ENCODE measurements at regions not wholly inside any gene's neighbourhood (a gene's known extent, or its start where the extent isn't known, plus 50 kb on each side); places are given as distances from the start of the nearest gene placed in this dataset.
A peak's percentile ranks its signal among the peaks of the same experiment; 100 is the strongest.

DNA sequence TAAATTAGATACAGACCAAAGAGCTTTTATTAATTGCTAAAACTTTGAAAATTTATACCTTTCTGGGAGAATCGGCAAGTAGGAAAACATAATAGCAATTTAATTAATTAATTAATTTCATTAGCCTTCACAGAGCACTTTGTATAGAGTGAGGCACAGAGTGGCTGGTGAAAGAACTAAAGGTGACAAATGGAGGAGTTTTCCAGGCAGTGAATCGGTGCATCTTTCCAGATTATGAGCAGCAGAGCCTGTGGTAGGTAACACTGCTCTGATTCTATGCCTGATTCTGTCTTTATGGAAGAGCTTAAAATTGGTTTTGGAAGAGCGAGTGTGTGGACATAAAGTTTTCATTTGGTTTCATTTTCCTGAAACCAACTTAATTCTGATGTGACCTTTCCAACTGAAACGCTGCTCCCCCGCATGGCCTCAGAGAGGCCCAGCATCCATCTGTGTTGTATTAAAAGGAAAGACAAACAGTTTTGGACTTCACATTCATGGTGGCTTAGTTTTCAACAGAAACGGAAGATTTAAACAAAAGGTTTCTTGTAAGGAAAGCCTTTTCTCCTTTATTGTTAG is 188.9 kb upstream of the RPS23 start:
- TF ChIP-seq, protein P1, sequence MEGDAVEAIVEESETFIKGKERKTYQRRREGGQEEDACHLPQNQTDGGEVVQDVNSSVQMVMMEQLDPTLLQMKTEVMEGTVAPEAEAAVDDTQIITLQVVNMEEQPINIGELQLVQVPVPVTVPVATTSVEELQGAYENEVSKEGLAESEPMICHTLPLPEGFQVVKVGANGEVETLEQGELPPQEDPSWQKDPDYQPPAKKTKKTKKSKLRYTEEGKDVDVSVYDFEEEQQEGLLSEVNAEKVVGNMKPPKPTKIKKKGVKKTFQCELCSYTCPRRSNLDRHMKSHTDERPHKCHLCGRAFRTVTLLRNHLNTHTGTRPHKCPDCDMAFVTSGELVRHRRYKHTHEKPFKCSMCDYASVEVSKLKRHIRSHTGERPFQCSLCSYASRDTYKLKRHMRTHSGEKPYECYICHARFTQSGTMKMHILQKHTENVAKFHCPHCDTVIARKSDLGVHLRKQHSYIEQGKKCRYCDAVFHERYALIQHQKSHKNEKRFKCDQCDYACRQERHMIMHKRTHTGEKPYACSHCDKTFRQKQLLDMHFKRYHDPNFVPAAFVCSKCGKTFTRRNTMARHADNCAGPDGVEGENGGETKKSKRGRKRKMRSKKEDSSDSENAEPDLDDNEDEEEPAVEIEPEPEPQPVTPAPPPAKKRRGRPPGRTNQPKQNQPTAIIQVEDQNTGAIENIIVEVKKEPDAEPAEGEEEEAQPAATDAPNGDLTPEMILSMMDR (IDR thresholded peaks at IDR 0.05) = peak in 4 of 5 experiments; percentile 7 to 15 (median 12)
- TF ChIP-seq POLR2A (IDR thresholded peaks at IDR 0.05) (no peak), EP300 (IDR thresholded peaks at IDR 0.05) (no peak)

Data from tibial nerve (tissue), 4 donors.